ENCODE measurements at regions not wholly inside any gene's neighbourhood (a gene's known extent, or its start where the extent isn't known, plus 50 kb on each side); places are given as distances from the start of the nearest gene placed in this dataset.

DNA sequence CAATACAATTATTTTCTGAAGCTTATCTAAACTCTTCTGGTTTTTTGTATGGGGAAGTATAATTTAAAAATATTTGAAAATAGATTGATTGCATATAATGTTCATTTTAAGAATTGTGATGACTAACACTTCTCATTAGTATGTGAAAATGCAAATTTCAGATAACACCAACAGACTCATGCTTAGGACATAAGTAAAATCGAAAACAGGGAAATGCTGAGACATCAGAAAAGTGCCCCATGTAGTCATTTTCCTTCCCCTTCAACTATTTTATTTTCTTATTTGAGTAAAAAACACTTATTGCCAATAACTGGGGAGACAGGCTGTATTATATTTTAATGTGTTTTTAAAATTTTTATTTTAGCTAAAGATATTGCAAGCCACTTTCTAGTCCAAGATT, 814.7 kb downstream of the GALC start:
- ATAC-seq (no peak), DNase-seq (ENCODE audit: low read depth, low spot score) (no peak)
- Histone ChIP-seq H3K27me3 (ENCODE audit: control insufficient read depth, insufficient read depth, low read length) (no peaks in the 10 kb centered on the region), H3K4me1 (ENCODE audit: control insufficient read depth, insufficient read depth, low read length) (no peaks in the 10 kb centered on the region), H3K36me3 (ENCODE audit: control insufficient read depth, insufficient read depth, low read length) (no peaks in the 10 kb centered on the region), H3K27ac (ENCODE audit: low read length) (no peak overlapping the region), H3K9me3 (ENCODE audit: control insufficient read depth, insufficient read depth, low read depth, low read length) (no peaks in the 10 kb centered on the region), H3K4me3 (ENCODE audit: low read depth in 2 of 2, low read length in 2 of 2) (no peak overlapping the region)
- CTCF ChIA-PET, result no interaction called here
- in situ Hi-C loops (cut with HindIII; ENCODE audit: low pct_unique_long_range_greater_than_20kb, low sequenced_read_pairs), result no loop called here
- TF ChIP-seq SIN3A (IDR thresholded peaks at IDR 0.05; ENCODE audit: borderline replicate concordance, insufficient read depth, low read depth, low read length), result no peak
- no peak for TF ChIP-seq POLR2AphosphoS5 (IDR thresholded peaks at IDR 0.05; ENCODE audit: low read depth, low read length)
- TF ChIP-seq REST (IDR thresholded peaks at IDR 0.05; ENCODE audit: insufficient read depth in 1 of 2, low read depth in 2 of 2, low read length in 1 of 2), result no peak
- intact Hi-C loops (cut with micrococcal nuclease; ENCODE audit: unreplicated experiment), result no loop called here
- POLR2A ChIA-PET, result no interaction called here
- BruUV-seq (replicated peaks), result no TSS peak

DNA sequence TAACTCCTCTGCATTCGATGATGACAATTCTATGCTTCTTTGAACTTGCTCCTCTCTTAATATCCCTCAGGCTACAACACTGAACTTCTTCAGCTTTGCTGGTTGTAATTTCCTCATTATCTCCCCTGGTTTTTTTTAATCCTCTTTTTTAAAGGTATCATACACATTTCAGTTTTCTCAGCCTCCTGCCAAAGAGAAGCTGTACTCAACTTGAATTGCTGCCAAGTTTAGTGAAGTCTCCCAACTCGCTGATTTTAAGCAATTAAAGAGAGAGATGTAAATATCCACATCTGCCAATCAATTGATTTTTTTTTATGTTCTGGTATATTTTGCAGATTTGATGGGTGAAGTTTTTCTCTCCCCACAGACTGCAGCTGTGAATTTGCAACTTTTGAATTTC, 817.8 kb downstream of the GALC start:
- ATAC-seq (no peak), DNase-seq (ENCODE audit: low read depth, low spot score) (no peak)
- ChIA-PET CTCF (no interaction called here), POLR2A (no interaction called here)
- intact Hi-C loops (cut with micrococcal nuclease; ENCODE audit: unreplicated experiment) (no loop called here), in situ Hi-C loops (cut with HindIII; ENCODE audit: low pct_unique_long_range_greater_than_20kb, low sequenced_read_pairs) (no loop called here)
- TF ChIP-seq REST (IDR thresholded peaks at IDR 0.05; ENCODE audit: insufficient read depth in 1 of 2, low read depth in 2 of 2, low read length in 1 of 2) (no peak), POLR2AphosphoS5 (IDR thresholded peaks at IDR 0.05; ENCODE audit: low read depth, low read length) (no peak), SIN3A (IDR thresholded peaks at IDR 0.05; ENCODE audit: borderline replicate concordance, insufficient read depth, low read depth, low read length) (no peak), TCF7L2 (IDR thresholded peaks at IDR 0.05; ENCODE audit: low read depth, low read length) (no peak)
- TF ChIP-seq, protein P1, sequence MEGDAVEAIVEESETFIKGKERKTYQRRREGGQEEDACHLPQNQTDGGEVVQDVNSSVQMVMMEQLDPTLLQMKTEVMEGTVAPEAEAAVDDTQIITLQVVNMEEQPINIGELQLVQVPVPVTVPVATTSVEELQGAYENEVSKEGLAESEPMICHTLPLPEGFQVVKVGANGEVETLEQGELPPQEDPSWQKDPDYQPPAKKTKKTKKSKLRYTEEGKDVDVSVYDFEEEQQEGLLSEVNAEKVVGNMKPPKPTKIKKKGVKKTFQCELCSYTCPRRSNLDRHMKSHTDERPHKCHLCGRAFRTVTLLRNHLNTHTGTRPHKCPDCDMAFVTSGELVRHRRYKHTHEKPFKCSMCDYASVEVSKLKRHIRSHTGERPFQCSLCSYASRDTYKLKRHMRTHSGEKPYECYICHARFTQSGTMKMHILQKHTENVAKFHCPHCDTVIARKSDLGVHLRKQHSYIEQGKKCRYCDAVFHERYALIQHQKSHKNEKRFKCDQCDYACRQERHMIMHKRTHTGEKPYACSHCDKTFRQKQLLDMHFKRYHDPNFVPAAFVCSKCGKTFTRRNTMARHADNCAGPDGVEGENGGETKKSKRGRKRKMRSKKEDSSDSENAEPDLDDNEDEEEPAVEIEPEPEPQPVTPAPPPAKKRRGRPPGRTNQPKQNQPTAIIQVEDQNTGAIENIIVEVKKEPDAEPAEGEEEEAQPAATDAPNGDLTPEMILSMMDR (IDR thresholded peaks at IDR 0.05), result no peak
- H3K9me3 ChIP-seq (ENCODE audit: control insufficient read depth, insufficient read depth, low read depth, low read length), result no peaks in the 10 kb centered on the region
- H3K4me3 ChIP-seq (ENCODE audit: low read depth in 2 of 2, low read length in 2 of 2), result no peak overlapping the region
- H3K27me3 ChIP-seq (ENCODE audit: control insufficient read depth, insufficient read depth, low read length), result no peaks in the 10 kb centered on the region
- no peak overlapping the region for H3K27ac ChIP-seq (ENCODE audit: low read length)
- BruUV-seq (replicated peaks), result no TSS peak
- H3K36me3 ChIP-seq (ENCODE audit: control insufficient read depth, insufficient read depth, low read length), result no peaks in the 10 kb centered on the region
- H3K4me1 ChIP-seq (ENCODE audit: control insufficient read depth, insufficient read depth, low read length), result no peaks in the 10 kb centered on the region

All from Panc1 (cell line).